ENCODE measurements at regions not wholly inside any gene's neighbourhood (a gene's known extent, or its start where the extent isn't known, plus 50 kb on each side); places are given as distances from the start of the nearest gene placed in this dataset.

- no peaks in the 10 kb centered on the region for H3K36me3 ChIP-seq (ENCODE audit: control insufficient read depth, insufficient read depth, low read length)
- ChIA-PET CTCF (no interaction called here), POLR2A (no interaction called here)
- H3K27me3 ChIP-seq (ENCODE audit: control insufficient read depth, insufficient read depth, low read length): no peaks in the 10 kb centered on the region
- DNase-seq (ENCODE audit: low read depth): no peak
- TF ChIP-seq CTCF (IDR thresholded peaks at IDR 0.05; ENCODE audit: insufficient read depth, low read depth, low read length): no peak
- H3K4me3 ChIP-seq (ENCODE audit: low read depth, low read length): no peak overlapping the region
These were observed 76.2 kb upstream of the GRXCR1 start for GRCh38 chr4:42816189-42816879.

GRCh38 chr4:42809419-42810084 is 83.0 kb upstream of the GRXCR1 start:
- Histone ChIP-seq H3K4me3 (ENCODE audit: low read depth, low read length) (no peak overlapping the region), H3K27me3 (ENCODE audit: control insufficient read depth, insufficient read depth, low read length) (no peaks in the 10 kb centered on the region), H3K36me3 (ENCODE audit: control insufficient read depth, insufficient read depth, low read length) (no peaks in the 10 kb centered on the region)
- CTCF ChIA-PET: no interaction called here
- POLR2A ChIA-PET: no interaction called here
- no peak for TF ChIP-seq CTCF (IDR thresholded peaks at IDR 0.05; ENCODE audit: insufficient read depth, low read depth, low read length)
- DNase-seq (ENCODE audit: low read depth): no peak

- CTCF ChIA-PET: interaction anchor here (1.2 kb wide), 1 partner anchor 11 kb away, joined by 3 read pairs; no protein-coding TSS in a partner anchor
- no peaks in the 10 kb centered on the region for H3K36me3 ChIP-seq (ENCODE audit: control insufficient read depth, insufficient read depth, low read length)
- H3K27me3 ChIP-seq (ENCODE audit: control insufficient read depth, insufficient read depth, low read length): no peaks in the 10 kb centered on the region
- POLR2A ChIA-PET: no interaction called here
- TF ChIP-seq CTCF (IDR thresholded peaks at IDR 0.05; ENCODE audit: insufficient read depth, low read depth, low read length): no peak
- no peak for DNase-seq (ENCODE audit: low read depth)
- no peak overlapping the region for H3K4me3 ChIP-seq (ENCODE audit: low read depth, low read length)
These were observed 86.1 kb upstream of the GRXCR1 start for GRCh38 chr4:42806303-42806835.

- Histone ChIP-seq H3K36me3 (ENCODE audit: control insufficient read depth, insufficient read depth, low read length) (no peaks in the 10 kb centered on the region), H3K4me3 (ENCODE audit: low read depth, low read length) (no peak overlapping the region), H3K27me3 (ENCODE audit: control insufficient read depth, insufficient read depth, low read length) (no peaks in the 10 kb centered on the region)
- CTCF ChIA-PET: no interaction called here
- POLR2A ChIA-PET: no interaction called here
- no peak for TF ChIP-seq CTCF (IDR thresholded peaks at IDR 0.05; ENCODE audit: insufficient read depth, low read depth, low read length)
- DNase-seq (ENCODE audit: low read depth): no peak
These were observed 103.4 kb upstream of the GRXCR1 start for GRCh38 chr4:42789041-42789567.

- no peak for DNase-seq (ENCODE audit: low read depth)
- Histone ChIP-seq H3K27me3 (ENCODE audit: control insufficient read depth, insufficient read depth, low read length) (no peaks in the 10 kb centered on the region), H3K36me3 (ENCODE audit: control insufficient read depth, insufficient read depth, low read length) (no peaks in the 10 kb centered on the region), H3K4me3 (ENCODE audit: low read depth, low read length) (no peak overlapping the region)
- CTCF ChIA-PET: no interaction called here
- POLR2A ChIA-PET: no interaction called here
- no peak for TF ChIP-seq CTCF (IDR thresholded peaks at IDR 0.05; ENCODE audit: insufficient read depth, low read depth, low read length)
These were observed 105.4 kb upstream of the GRXCR1 start for GRCh38 chr4:42787079-42787463.

All from BJ (cell line).